MM.1S (cell line): ENCODE measurements at regions not wholly inside any gene's neighbourhood (a gene's known extent, or its start where the extent isn't known, plus 50 kb on each side); places are given as distances from the start of the nearest gene placed in this dataset.

Source experiments
- EZH2 ChIP-seq: fragments of 300-600 bp; sonication (generic); optimal IDR thresholded peaks from 2 replicates; pipeline ENCODE3; 2017; ENCODE audit warnings: low read depth, mild to moderate bottlenecking, antibody characterized with exemption, low read length, mixed read lengths
- EZH2phosphoT487 ChIP-seq: fragments of 300-600 bp; sonication (generic); IDR thresholded peaks from 2 replicates; pipeline ENCODE4 v1.6.1; 2018; ENCODE audit warnings: antibody characterized with exemption, low read length
- TF ChIP-seq, protein P1 (sequence below): fragments of 300-600 bp; sonication (generic); IDR thresholded peaks from 2 replicates; pipeline ENCODE4 v1.5.1; 2016; ENCODE audit warnings: antibody characterized with exemption, low read length, mixed read lengths

DNA sequence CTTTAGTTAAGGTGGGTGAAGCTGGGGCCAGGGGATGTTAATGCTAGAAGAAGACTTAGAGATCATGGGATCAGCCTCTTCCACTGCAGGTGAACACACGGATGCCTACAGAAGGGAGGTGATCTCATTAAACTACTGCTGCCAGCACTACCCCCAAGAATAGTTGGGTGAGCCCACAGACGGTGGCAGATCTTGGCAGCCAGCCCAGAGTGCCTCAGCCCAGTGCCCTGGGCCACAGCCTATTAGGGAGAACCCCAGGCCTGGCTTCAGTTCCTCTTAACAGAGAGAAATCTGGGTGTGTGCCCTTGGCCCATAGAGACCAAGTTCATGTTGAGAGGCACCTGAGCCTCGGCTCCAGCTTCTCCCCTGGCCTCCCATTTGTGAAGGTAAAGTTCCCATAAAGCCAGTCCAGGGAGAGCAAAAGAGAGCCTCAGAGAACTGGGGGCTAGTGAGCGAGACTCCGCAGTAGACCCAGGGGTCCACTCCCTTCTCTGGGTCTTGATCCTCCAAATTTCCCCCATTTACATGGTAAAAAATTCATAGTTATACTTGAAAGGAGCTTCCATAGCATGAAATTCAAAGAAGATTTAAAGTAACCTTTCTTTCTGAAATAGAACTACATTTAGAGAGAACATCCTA is 125.0 kb upstream of the CCND2 start:
- TF ChIP-seq, protein P1, sequence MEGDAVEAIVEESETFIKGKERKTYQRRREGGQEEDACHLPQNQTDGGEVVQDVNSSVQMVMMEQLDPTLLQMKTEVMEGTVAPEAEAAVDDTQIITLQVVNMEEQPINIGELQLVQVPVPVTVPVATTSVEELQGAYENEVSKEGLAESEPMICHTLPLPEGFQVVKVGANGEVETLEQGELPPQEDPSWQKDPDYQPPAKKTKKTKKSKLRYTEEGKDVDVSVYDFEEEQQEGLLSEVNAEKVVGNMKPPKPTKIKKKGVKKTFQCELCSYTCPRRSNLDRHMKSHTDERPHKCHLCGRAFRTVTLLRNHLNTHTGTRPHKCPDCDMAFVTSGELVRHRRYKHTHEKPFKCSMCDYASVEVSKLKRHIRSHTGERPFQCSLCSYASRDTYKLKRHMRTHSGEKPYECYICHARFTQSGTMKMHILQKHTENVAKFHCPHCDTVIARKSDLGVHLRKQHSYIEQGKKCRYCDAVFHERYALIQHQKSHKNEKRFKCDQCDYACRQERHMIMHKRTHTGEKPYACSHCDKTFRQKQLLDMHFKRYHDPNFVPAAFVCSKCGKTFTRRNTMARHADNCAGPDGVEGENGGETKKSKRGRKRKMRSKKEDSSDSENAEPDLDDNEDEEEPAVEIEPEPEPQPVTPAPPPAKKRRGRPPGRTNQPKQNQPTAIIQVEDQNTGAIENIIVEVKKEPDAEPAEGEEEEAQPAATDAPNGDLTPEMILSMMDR, result no peak
- TF ChIP-seq EZH2 (no peak), EZH2phosphoT487 (no peak)
